Body of pancreas (tissue), 4 donors: ENCODE measurements at regions not wholly inside any gene's neighbourhood (a gene's known extent, or its start where the extent isn't known, plus 50 kb on each side); places are given as distances from the start of the nearest gene placed in this dataset.

Source experiments
- POLR2A ChIP-seq, 3 donors: fragments of 450-650 bp; IDR thresholded peaks; one replicate each; pipeline ENCODE4 v1.6.1; 2016; ENCODE audit warnings: antibody characterized with exemption in 3 of 3, mild to moderate bottlenecking in 2 of 3
- TF ChIP-seq, protein P1 (sequence below), 7 experiments: fragments of 450-650 bp in 4 of 7; fragments of 200-600 bp in 3 of 7; sonication (generic) in 3 of 7; IDR thresholded peaks; one replicate each; pipeline ENCODE4 v1.5.1; 2016 to 2019; ENCODE audit warnings: antibody characterized with exemption in 7 of 7

DNA sequence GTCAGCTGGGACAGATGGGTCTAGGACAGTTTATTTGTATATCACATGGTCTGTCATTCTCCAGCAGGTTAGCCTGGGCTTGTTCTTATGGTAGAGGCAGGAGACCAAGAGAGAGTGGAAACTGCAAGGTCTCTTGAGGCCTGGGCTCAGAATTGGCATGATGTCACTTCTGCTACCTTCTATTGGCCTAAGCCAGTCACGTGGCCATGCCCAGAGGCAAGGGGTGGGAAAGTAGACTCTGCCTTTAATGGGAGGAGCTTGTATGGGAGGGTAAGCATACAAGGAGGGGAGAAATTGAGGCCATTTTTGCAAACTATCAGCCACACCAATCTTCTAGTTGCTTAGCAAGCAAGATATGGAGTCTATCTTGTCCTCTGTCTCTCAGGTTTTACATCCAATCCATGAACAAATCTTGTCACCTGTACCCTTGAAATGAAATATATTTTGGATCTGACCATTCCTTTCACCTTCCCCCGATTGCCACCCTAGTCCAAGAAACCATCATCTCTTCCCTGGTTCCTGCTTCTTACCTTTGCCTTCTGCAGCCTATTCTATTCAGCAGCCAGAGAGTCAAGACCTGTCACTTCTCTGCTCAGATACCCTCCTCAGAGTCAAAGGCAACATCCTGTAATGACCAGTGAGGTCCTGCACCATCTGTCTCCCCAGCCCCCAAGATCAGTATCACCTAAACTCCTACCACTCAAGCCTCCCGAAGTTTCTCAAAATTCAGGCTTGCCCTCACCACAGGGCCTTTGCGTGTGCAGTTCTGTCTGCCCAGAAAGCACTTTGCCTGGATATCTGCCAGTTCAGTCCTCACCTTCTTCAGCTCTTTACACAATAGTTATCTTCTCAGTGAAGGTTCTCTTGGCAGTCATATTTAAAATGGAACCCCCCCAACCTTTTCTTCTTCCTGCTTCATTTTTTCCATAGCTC, 240.0 kb downstream of the LOXHD1 start:
- no peak for TF ChIP-seq POLR2A (IDR thresholded peaks at IDR 0.05)
- TF ChIP-seq, protein P1, sequence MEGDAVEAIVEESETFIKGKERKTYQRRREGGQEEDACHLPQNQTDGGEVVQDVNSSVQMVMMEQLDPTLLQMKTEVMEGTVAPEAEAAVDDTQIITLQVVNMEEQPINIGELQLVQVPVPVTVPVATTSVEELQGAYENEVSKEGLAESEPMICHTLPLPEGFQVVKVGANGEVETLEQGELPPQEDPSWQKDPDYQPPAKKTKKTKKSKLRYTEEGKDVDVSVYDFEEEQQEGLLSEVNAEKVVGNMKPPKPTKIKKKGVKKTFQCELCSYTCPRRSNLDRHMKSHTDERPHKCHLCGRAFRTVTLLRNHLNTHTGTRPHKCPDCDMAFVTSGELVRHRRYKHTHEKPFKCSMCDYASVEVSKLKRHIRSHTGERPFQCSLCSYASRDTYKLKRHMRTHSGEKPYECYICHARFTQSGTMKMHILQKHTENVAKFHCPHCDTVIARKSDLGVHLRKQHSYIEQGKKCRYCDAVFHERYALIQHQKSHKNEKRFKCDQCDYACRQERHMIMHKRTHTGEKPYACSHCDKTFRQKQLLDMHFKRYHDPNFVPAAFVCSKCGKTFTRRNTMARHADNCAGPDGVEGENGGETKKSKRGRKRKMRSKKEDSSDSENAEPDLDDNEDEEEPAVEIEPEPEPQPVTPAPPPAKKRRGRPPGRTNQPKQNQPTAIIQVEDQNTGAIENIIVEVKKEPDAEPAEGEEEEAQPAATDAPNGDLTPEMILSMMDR (IDR thresholded peaks at IDR 0.05): no peak
